HUES64 (cell line): ENCODE measurements at regions not wholly inside any gene's neighbourhood (a gene's known extent, or its start where the extent isn't known, plus 50 kb on each side); places are given as distances from the start of the nearest gene placed in this dataset.
A peak's percentile ranks its signal among the peaks of the same experiment; 100 is the strongest.

ENCODE experiments used
- H3K27ac ChIP-seq: 2 replicates; pipeline ENCODE4 v1.7.0; 2013; ENCODE audit warnings: low read depth, low read length, inconsistent platforms
- H3K27me3 ChIP-seq: 2 replicates; pipeline ENCODE4 v1.6.1; 2013; ENCODE audit warnings: mild to moderate bottlenecking, low read length; ENCODE audit not compliant: insufficient read depth
- H3K36me3 ChIP-seq: 2 replicates; pipeline ENCODE4 v1.6.1; 2013; ENCODE audit warnings: mild to moderate bottlenecking, low read length; ENCODE audit not compliant: insufficient read depth
- H3K4me1 ChIP-seq: 2 replicates; pipeline ENCODE4 v1.6.1; 2013; ENCODE audit warnings: mild to moderate bottlenecking, low read length, moderate library complexity; ENCODE audit not compliant: insufficient read depth
- H3K4me3 ChIP-seq: 2 replicates; pipeline ENCODE4 v1.5.1; 2013; ENCODE audit warnings: mild to moderate bottlenecking, low read length, moderate library complexity
- H3K9ac ChIP-seq: 2 replicates; pipeline ENCODE4 v1.6.1; 2013; ENCODE audit warnings: mild to moderate bottlenecking, low read depth, low read length
- H3K9me3 ChIP-seq: 2 replicates; pipeline ENCODE4 v1.6.1; 2013; ENCODE audit warnings: low read depth, low read length; ENCODE audit not compliant: insufficient read depth
- WGBS: fragments of 150-250, 120-280 bp; methylation state at CpG from one replicate; pipeline ENCODE4 v1.1.7; 2013; ENCODE audit warnings: missing lambda C conversion rate; 5-methylcytosine and 5-hydroxymethylcytosine counted together

DNA sequence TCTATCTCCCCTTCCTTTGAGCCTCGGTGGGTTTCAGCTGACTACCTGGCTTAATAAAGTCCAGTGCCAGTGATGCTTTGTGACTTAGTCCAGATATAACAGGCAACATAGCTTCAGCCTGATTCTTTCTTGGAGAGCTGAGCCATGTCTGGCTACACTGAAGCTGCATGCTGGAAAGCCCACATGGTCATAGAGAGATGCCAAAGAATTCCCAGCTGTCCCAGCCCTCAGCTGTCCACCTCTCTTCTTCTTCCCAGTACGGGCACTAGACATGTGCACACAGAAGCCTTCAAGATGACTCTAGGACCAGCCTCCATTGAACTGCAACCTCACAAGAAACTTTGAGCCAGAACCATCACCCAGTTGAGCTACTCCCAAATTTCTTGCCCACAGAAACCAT is 154.1 kb upstream of the MYLIP start:
- WGBS: 92% methylated on average over 2 of the region's 2 CpGs

DNA sequence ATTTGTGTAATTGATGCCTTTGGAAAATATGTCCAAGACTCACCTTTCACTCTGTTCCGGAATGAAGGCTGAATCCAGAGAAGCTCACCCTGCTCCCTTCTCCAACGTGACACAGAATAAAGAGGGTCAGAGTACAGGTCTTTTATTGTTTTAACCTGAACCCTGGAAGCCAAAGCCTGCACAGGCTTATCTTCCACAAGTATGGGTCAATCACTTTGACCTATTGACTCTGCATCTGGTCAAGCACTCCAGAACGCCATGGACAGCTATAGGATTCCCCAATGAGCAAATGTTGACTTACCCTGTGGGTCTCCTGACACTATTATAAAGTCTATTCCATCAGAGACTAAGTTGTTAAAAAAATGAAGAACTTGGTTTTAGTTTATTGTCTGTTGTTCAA is 158.4 kb upstream of the MYLIP start:
- no peaks in the 10 kb centered on the region for H3K27me3 ChIP-seq
- H3K9me3 ChIP-seq: 0 out of 2 replicates have a peak, but pooled peaks cover 8% of the 10 kb centered on the region
- H3K4me1 ChIP-seq: no peaks in the 10 kb centered on the region
- H3K9ac ChIP-seq: no peak overlapping the region
- H3K27ac ChIP-seq: no peak overlapping the region
- no peak overlapping the region for H3K4me3 ChIP-seq
- no peaks in the 10 kb centered on the region for H3K36me3 ChIP-seq
- 69% methylated on average over 3 of the region's 3 CpGs for WGBS

More for the DNA sequence above, 154.1 kb upstream of the MYLIP start:
- Histone ChIP-seq H3K4me3 (no peak overlapping the region), H3K9me3 (0 out of 2 replicates have a peak, but pooled peaks cover 8% of the 10 kb centered on the region), H3K4me1 (no peaks in the 10 kb centered on the region), H3K36me3 (no peaks in the 10 kb centered on the region), H3K27me3 (no peaks in the 10 kb centered on the region), H3K27ac (no peak overlapping the region), H3K9ac (no peak overlapping the region)

DNA sequence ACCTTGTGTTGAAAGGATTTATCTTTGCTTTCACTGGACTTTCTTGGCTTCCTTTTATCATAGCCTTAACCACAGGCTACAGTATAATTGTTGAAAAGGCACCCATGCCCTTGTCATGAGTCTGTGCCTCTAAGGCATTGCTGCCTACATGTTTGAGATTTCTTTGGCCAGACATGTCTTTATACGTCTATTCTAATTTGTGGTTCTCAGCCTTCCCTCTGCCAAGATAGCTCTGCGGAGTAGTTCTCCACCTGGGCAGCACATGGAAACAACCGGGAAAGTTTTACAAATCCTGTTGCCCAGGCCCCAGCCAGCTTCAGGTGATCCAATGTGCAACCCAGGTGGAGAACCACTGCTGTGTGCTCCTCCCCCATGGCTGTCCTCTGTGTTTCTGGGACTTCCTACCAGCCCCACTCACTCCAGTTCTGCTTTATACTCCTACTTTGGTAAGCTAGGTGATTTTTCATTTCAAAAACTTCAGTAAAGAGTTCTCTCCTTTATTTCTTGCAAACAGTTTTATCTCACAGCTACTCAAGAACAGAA is 159.6 kb upstream of the MYLIP start:
- Histone ChIP-seq H3K36me3 (no peaks in the 10 kb centered on the region), H3K4me3 (no peak overlapping the region), H3K27ac (no peak overlapping the region), H3K4me1 (no peaks in the 10 kb centered on the region), H3K9me3 (0 out of 2 replicates have a peak, but pooled peaks cover 8% of the 10 kb centered on the region), H3K27me3 (no peaks in the 10 kb centered on the region), H3K9ac (no peak overlapping the region)
- WGBS: 93% methylated on average over 3 of the region's 3 CpGs

DNA sequence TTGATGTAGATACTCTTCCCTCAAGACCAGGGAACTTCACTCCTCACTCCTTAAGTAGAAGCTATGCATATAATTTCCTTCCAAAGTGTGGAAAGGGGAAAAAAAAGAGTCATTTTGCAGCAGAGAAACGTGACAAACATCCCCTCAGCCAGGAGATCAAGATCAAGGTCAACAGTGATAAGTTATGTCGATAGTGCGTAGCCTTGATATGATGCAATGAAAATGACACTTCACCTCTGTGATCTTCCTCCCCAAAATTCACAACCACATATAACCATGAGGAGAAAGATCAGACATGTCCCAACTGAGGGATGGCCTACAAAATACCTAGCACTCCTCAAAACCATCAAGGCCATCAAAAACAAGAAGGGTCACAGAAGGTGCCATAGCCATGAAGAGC is 160.4 kb upstream of the MYLIP start:
- Histone ChIP-seq H3K4me1 (no peaks in the 10 kb centered on the region), H3K36me3 (no peaks in the 10 kb centered on the region), H3K27ac (no peak overlapping the region), H3K27me3 (no peaks in the 10 kb centered on the region), H3K4me3 (no peak overlapping the region), H3K9me3 (0 out of 2 replicates have a peak, but pooled peaks cover 4% of the 10 kb centered on the region), H3K9ac (no peak overlapping the region)
- WGBS: 63% methylated on average over 3 of the region's 3 CpGs

DNA sequence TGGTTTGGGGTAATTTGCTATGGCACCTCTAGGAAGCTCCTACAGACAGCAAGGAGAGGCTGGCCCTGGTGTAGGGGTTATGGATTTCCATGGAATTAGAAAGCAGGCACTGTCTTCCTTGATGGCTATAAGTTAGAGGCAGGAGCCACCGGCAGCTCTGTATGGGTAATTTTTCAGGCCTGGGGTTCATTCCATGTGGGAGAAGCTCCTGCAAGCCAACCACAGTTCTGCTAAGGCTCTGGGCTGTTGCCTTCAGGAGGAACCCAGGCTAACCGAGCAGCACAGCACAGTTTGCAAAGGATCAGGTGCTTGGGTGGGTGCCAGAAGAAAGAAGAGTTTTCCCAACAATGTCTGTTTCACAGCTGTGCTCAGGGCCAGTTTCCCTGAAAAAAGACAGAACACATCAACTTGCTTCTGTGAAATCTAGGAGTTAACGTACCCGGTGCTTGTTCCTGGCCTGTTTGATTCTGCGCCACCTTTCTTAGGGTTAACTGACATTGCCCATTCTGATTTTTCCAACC is 162.8 kb upstream of the MYLIP start:
- Histone ChIP-seq H3K4me1 (peaks cover 15% of the 10 kb centered on the region), H3K27ac (no peak overlapping the region), H3K4me3 (no peak overlapping the region), H3K27me3 (no peaks in the 10 kb centered on the region), H3K36me3 (no peaks in the 10 kb centered on the region), H3K9me3 (no peaks in the 10 kb centered on the region), H3K9ac (no peak overlapping the region)
- 97% methylated on average over 5 of the region's 5 CpGs for WGBS

DNA sequence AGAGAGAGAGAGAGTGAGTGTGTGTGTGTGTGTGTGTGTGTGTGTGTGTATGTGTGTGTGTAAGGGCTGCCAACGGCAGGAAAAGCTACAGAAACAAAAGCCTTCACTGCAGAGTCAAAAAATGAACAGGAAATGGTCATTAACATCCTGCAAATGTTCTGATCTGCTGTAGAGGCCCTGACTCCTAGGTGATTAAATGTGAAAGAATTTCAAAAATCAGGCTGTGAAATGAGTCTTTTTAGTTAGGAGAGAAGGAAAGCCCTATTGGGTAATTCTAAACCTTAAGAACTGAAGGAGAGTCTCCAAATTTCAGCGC is 166.5 kb upstream of the MYLIP start:
- no peak overlapping the region for H3K9ac ChIP-seq
- peaks cover 10% of the 10 kb centered on the region; the same call in 1 of the 2 replicates for H3K9me3 ChIP-seq
- H3K4me1 ChIP-seq: peaks cover 15% of the 10 kb centered on the region
- H3K4me3 ChIP-seq: no peak overlapping the region
- H3K27ac ChIP-seq: no peak overlapping the region
- H3K36me3 ChIP-seq: no peaks in the 10 kb centered on the region
- whole genome bisulfite sequencing: 45% methylated on average over 2 of the region's 2 CpGs
- H3K27me3 ChIP-seq: no peaks in the 10 kb centered on the region

DNA sequence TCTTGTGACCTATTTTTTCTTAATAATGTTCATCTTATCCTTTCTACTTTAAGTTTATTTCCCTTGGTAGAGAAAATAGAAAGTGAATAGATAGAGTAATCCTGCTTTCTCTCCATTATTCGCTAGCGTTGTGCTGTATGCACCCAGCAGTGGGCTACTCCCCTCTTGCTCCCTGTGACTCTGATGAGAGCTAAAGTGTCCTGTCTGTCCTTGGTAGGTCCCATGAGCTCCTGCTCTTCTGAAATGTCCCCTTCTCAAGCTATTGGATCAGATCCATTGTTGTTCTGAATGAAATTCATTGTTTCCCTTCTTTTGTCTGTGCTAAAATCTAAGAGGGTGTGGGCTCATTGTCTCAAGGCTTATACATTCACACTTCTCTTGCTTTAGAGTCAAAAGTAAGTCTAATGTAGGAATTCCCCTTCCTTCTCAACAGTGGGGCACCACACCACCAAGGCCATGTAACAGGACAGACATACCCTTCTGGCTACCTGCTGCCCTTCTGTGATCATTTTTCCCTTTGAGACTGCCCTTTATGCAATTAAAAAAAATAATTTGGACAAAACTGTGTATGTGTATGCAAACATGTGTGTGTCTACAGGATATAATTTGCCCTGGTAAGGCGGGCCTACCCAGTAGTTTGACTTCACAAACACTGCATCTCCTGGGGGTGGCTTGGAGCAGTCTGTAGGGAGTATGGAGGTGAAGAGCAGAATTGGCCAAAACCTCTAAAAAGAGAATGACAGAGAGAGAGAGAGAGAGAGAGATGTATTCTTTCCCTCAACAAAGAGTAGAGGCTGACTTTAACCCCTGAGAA is 167.0 kb upstream of the MYLIP start:
- Histone ChIP-seq H3K9me3 (peaks cover 10% of the 10 kb centered on the region; the same call in 1 of the 2 replicates), H3K4me1 (peaks cover 15% of the 10 kb centered on the region), H3K4me3 (no peak overlapping the region), H3K36me3 (no peaks in the 10 kb centered on the region), H3K27me3 (no peaks in the 10 kb centered on the region), H3K9ac (no peak overlapping the region), H3K27ac (peak overlapping the region; percentile 32; the same call in 1 of the 2 replicates)
- 94% methylated on average over 3 of the region's 3 CpGs for WGBS

DNA sequence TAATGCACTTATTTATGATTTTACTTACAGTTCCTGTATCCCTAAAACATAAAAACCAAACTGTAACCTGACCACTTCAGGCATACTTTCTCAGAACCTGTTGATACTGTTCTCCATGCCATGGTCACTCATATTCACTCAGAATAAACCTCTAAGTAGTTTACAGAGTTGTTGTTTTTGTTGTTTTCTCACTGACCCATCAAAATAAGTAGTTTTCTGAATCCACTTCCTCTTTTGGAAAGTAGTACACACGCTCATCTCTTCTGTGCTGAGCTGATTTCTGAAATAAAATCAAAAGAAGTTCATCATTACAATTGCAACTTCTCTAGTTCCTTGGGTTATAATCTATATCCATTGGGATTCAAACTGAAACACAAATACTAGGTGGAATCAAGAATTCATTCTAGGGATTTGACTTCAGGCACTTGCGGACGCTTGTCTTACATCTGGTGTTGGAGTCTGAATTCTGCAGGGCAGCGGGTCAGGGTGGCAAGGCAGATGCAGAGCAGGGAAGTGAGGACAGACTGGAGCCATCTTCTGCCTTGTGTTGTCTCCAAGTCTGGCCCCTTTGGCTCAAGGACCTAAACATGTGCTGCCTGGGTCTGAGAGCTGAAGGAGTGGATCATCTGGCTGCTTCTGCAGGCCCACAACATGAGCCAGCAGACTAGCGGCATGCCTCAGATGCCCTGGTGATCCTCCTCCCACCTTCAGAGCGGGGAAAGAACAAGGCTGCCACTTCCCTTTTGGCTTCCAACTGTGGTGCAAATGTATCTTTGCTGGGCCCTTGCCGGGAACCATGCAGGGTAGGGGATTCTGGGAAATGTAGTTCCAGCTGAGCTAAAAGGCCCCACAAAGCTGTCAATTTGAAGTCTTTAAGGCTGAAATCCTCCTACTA is 167.9 kb upstream of the MYLIP start:
- 58% methylated on average over 7 of the region's 7 CpGs for WGBS
- no peaks in the 10 kb centered on the region for H3K36me3 ChIP-seq

DNA sequence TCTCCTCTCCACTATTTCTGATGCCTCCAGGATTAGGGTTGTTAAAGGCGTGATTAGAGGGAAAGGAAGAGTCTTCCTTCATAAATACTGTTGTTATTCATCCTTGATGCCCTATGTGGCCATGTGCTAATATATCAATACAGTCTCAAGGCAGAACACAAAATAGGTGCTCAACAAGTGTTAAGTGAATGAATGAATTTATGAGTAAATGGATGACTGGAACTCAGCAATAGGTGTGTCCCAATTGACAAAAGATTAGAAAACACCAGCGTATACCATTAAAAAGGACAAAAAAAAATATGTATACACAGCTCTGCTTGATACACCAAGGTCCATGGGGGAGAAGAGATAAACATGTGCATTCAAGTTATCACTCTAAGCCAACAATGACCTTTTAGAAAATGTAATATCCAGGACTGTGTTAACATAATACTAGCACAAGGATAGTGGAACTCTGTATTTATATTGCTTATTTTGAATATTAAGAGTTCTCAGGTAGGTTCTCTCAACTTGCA is 171.2 kb upstream of the MYLIP start:
- no peak overlapping the region for H3K27ac ChIP-seq
- 100% methylated on average over 1 of the region's 2 CpGs for WGBS
- H3K9ac ChIP-seq: no peak overlapping the region

More for the DNA sequence above, 167.9 kb upstream of the MYLIP start:
- peaks cover 10% of the 10 kb centered on the region; the same call in 1 of the 2 replicates for H3K9me3 ChIP-seq
- no peaks in the 10 kb centered on the region for H3K27me3 ChIP-seq
- H3K4me1 ChIP-seq: peaks cover 15% of the 10 kb centered on the region
- H3K9ac ChIP-seq: no peak overlapping the region
- H3K4me3 ChIP-seq: no peak overlapping the region
- no peak overlapping the region for H3K27ac ChIP-seq

DNA sequence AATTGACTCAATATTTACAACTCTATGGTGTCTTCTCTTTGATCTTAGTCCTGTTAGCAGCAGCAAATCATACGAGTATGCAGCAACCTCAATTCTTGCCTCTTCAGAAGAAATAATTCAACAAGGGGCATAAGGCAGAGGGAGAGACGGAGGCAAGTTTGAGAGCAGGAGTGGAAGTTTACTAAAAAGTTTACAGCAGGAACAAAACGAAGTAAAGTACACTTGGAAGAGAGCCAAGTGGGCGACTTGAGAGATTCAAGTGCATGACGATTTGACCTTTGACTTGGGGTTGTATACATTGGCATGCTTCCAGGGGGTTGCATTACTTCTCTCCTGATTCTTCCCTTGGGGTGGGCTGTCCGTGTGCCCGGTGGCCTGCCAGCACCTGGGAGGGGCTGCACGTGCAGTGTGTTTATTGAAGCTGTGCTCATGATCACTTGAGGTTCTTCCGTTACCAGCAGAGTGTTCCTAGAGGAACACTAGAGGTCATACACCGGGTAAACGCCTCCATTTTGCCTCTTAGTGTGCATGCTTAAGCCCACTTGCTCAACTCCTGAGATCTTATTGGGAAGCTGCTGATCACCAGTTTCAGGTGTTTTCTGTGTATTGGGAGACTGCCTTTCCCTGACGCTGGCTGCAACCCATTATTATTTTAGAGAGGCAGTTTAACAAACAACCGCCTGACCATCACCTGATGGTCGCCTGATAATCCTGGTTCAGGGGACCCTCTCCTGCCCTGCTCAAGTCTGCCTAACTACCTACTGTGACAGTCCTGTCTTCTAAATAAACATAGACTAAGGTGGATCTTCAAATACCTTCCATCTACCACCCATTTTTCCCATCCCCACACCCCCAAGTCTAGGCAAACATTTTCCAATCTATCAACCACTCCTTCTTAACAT is 172.4 kb upstream of the MYLIP start:
- 93% methylated on average over 14 of the region's 14 CpGs for WGBS
- no peaks in the 10 kb centered on the region for H3K27me3 ChIP-seq

More for the DNA sequence above, 171.2 kb upstream of the MYLIP start:
- Histone ChIP-seq H3K9me3 (peaks cover 10% of the 10 kb centered on the region; the same call in 1 of the 2 replicates), H3K4me3 (no peak overlapping the region), H3K4me1 (peaks cover 28% of the 10 kb centered on the region), H3K27me3 (no peaks in the 10 kb centered on the region), H3K36me3 (no peaks in the 10 kb centered on the region)

More for the DNA sequence above, 172.4 kb upstream of the MYLIP start:
- Histone ChIP-seq H3K9me3 (peaks cover 10% of the 10 kb centered on the region; the same call in 1 of the 2 replicates), H3K9ac (no peak overlapping the region), H3K4me1 (peaks cover 15% of the 10 kb centered on the region), H3K36me3 (no peaks in the 10 kb centered on the region), H3K4me3 (no peak overlapping the region), H3K27ac (no peak overlapping the region)
